Kasumi-1 (cell line): ENCODE measurements at regions not wholly inside any gene's neighbourhood (a gene's known extent, or its start where the extent isn't known, plus 50 kb on each side); places are given as distances from the start of the nearest gene placed in this dataset.

ENCODE experiments used
- DNase-seq, 2 experiments: peaks; one replicate each; lab custom pipeline; 2025; lab: John Stamatoyannopoulos, UW

- no peak for DNase-seq
Measured at GRCh38 chr10:33813415-33813814, 478.9 kb upstream of the NRP1 start.

- no peak for DNase-seq
Measured at GRCh38 chr10:33812586-33812985, 478.1 kb upstream of the NRP1 start.

GRCh38 chr10:33810986-33811385 is 476.5 kb upstream of the NRP1 start:
- no peak for DNase-seq

GRCh38 chr10:33809732-33810131 is 475.3 kb upstream of the NRP1 start:
- no peak for DNase-seq

GRCh38 chr10:33808475-33808874 is 474.0 kb upstream of the NRP1 start:
- no peak for DNase-seq

GRCh38 chr10:33807531-33808359 is 473.3 kb upstream of the NRP1 start:
- DNase-seq: no peak

GRCh38 chr10:33805831-33806230 is 471.4 kb upstream of the NRP1 start:
- no peak for DNase-seq

- DNase-seq: no peak
Measured at GRCh38 chr10:33804584-33804983, 470.1 kb upstream of the NRP1 start.

GRCh38 chr10:33803248-33803647 is 468.8 kb upstream of the NRP1 start:
- DNase-seq: no peak

GRCh38 chr10:33802566-33802965 is 468.1 kb upstream of the NRP1 start:
- DNase-seq: no peak

- no peak for DNase-seq
Measured at GRCh38 chr10:33801705-33802104, 467.2 kb upstream of the NRP1 start.

- DNase-seq: no peak
Measured at GRCh38 chr10:33800986-33801385, 466.5 kb upstream of the NRP1 start.

- DNase-seq: no peak
Measured at GRCh38 chr10:33800545-33800944, 466.1 kb upstream of the NRP1 start.

- no peak for DNase-seq
Measured at GRCh38 chr10:33799944-33800323, 465.5 kb upstream of the NRP1 start.

GRCh38 chr10:33799281-33799943 is 464.9 kb upstream of the NRP1 start:
- DNase-seq: no peak

GRCh38 chr10:33798754-33799153 is 464.3 kb upstream of the NRP1 start:
- no peak for DNase-seq

- no peak for DNase-seq
Measured at GRCh38 chr10:33796680-33797079, 462.2 kb upstream of the NRP1 start.

GRCh38 chr10:33795529-33795928 is 461.1 kb upstream of the NRP1 start:
- DNase-seq: no peak

- DNase-seq: no peak
Measured at GRCh38 chr10:33794460-33794859, 460.0 kb upstream of the NRP1 start.

- DNase-seq: no peak
Measured at GRCh38 chr10:33793793-33794192, 459.3 kb upstream of the NRP1 start.

- DNase-seq: no peak
Measured at GRCh38 chr10:33791272-33791660, 456.8 kb upstream of the NRP1 start.

GRCh38 chr10:33790521-33791271 is 456.2 kb upstream of the NRP1 start:
- DNase-seq: no peak

GRCh38 chr10:33783557-33783956 is 449.1 kb upstream of the NRP1 start:
- DNase-seq: no peak
